ENCODE measurements at regions not wholly inside any gene's neighbourhood (a gene's known extent, or its start where the extent isn't known, plus 50 kb on each side); places are given as distances from the start of the nearest gene placed in this dataset.

DNA sequence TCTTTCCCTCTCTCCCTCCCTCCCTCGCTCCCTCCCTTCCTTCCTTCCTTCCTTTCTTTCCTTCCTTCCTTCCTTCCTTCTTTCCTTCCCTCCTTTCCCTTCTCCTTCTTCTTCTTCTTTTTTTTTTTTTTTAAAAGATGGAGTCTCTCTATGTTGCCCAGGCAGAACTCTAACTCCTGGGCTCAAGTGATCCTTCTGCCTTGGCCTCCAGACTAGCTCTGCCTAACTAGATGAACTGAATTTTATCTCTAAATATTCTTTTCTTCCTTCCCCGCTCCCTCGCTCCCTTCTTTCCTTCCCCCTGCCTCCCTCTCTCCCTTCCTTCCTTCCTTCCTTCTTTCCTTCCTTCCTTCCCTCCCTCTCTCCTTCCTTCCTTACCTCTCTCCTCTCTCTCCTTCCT lies 170.5 kb upstream of the LHX5 start:
- peaks cover 12% of the 10 kb centered on the region for H3K27me3 ChIP-seq (ENCODE audit: insufficient read depth, poor library complexity, severe bottlenecking)
- H3K4me3 ChIP-seq (replicated peaks; ENCODE audit: insufficient read depth, low read length): no peak overlapping the region
- DNase-seq (ENCODE audit: low read depth in 1 of 2, low spot score in 1 of 2): no peak
- TF ChIP-seq SPI1 (IDR thresholded peaks at IDR 0.05; ENCODE audit: borderline replicate concordance, low read depth) (no peak), POLR2AphosphoS5 (IDR thresholded peaks at IDR 0.05; ENCODE audit: low read depth) (no peak), GABPA (IDR thresholded peaks at IDR 0.05; ENCODE audit: low read depth) (no peak)
- TF ChIP-seq, protein P1, sequence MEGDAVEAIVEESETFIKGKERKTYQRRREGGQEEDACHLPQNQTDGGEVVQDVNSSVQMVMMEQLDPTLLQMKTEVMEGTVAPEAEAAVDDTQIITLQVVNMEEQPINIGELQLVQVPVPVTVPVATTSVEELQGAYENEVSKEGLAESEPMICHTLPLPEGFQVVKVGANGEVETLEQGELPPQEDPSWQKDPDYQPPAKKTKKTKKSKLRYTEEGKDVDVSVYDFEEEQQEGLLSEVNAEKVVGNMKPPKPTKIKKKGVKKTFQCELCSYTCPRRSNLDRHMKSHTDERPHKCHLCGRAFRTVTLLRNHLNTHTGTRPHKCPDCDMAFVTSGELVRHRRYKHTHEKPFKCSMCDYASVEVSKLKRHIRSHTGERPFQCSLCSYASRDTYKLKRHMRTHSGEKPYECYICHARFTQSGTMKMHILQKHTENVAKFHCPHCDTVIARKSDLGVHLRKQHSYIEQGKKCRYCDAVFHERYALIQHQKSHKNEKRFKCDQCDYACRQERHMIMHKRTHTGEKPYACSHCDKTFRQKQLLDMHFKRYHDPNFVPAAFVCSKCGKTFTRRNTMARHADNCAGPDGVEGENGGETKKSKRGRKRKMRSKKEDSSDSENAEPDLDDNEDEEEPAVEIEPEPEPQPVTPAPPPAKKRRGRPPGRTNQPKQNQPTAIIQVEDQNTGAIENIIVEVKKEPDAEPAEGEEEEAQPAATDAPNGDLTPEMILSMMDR (IDR thresholded peaks at IDR 0.05; ENCODE audit: insufficient read depth, low read length): no peak
- TF ChIP-seq, protein P2, sequence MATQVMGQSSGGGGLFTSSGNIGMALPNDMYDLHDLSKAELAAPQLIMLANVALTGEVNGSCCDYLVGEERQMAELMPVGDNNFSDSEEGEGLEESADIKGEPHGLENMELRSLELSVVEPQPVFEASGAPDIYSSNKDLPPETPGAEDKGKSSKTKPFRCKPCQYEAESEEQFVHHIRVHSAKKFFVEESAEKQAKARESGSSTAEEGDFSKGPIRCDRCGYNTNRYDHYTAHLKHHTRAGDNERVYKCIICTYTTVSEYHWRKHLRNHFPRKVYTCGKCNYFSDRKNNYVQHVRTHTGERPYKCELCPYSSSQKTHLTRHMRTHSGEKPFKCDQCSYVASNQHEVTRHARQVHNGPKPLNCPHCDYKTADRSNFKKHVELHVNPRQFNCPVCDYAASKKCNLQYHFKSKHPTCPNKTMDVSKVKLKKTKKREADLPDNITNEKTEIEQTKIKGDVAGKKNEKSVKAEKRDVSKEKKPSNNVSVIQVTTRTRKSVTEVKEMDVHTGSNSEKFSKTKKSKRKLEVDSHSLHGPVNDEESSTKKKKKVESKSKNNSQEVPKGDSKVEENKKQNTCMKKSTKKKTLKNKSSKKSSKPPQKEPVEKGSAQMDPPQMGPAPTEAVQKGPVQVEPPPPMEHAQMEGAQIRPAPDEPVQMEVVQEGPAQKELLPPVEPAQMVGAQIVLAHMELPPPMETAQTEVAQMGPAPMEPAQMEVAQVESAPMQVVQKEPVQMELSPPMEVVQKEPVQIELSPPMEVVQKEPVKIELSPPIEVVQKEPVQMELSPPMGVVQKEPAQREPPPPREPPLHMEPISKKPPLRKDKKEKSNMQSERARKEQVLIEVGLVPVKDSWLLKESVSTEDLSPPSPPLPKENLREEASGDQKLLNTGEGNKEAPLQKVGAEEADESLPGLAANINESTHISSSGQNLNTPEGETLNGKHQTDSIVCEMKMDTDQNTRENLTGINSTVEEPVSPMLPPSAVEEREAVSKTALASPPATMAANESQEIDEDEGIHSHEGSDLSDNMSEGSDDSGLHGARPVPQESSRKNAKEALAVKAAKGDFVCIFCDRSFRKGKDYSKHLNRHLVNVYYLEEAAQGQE (IDR thresholded peaks at IDR 0.05; ENCODE audit: insufficient replicate concordance, low read depth): no peak
- H3K27ac ChIP-seq (replicated peaks): no peak overlapping the region

DNA sequence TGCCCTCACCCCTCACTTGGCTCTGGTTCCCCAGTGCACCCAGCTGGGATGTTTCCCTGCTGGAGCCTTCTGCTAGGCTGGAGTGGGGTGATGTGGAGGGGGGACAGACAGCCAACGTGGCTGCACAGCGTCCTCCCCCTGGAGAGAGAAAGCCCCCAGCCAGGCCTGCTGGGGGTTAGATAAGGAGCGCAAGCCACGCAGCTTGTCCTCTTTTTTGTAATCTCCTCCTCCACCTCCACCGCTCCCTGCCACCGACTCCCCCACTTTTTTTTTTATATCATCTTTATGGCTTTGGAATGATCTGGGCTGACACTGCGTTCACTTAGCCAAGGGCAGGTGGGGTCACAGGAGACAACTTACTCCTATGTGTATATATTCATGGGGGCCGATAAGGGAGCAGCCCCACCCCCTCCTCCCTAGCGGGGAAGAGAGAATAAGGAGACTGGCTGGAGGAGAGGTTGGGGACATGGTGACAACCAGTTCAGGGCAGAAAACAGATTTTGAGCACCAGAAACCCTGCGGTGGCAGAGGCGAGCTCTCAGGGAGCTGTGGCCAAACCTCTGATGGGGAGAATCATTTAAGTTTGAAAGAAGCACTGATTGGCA lies 169.9 kb upstream of the LHX5 start:
- no peak for DNase-seq (ENCODE audit: low read depth in 1 of 2, low spot score in 1 of 2)
- no peak overlapping the region for H3K27ac ChIP-seq (replicated peaks)
- H3K4me3 ChIP-seq (replicated peaks; ENCODE audit: insufficient read depth, low read length): no peak overlapping the region
- TF ChIP-seq GABPA (IDR thresholded peaks at IDR 0.05; ENCODE audit: low read depth) (no peak), SPI1 (IDR thresholded peaks at IDR 0.05; ENCODE audit: borderline replicate concordance, low read depth) (no peak), POLR2AphosphoS5 (IDR thresholded peaks at IDR 0.05; ENCODE audit: low read depth) (no peak)
- TF ChIP-seq, protein P2 (IDR thresholded peaks at IDR 0.05; ENCODE audit: insufficient replicate concordance, low read depth): no peak
- TF ChIP-seq, protein P1 (IDR thresholded peaks at IDR 0.05; ENCODE audit: insufficient read depth, low read length): no peak
- H3K27me3 ChIP-seq (ENCODE audit: insufficient read depth, poor library complexity, severe bottlenecking): peaks cover 16% of the 10 kb centered on the region

DNA sequence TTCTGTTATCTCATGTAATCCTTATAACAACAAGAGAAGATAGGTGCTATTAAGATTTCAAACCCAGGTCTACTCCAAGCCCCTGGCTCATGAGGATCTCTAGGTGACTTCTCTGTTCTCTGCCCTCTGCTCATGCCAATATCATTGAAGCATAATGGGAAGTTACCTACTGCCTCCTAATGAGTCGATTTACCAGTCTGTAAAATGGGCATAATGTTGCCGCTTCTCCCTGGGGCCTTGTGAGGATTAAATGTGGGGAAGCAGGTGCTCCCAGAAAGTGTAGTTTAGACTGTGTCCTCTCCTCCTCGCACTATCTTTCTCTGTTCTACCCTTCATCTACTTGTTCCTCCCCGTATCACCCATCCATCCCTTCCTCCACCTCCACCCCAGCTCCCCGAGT lies 169.2 kb upstream of the LHX5 start:
- TF ChIP-seq, protein P2 (IDR thresholded peaks at IDR 0.05; ENCODE audit: insufficient replicate concordance, low read depth): no peak
- no peak for TF ChIP-seq GABPA (IDR thresholded peaks at IDR 0.05; ENCODE audit: low read depth)
- TF ChIP-seq, protein P1 (IDR thresholded peaks at IDR 0.05; ENCODE audit: insufficient read depth, low read length): no peak
- no peak for TF ChIP-seq SPI1 (IDR thresholded peaks at IDR 0.05; ENCODE audit: borderline replicate concordance, low read depth)
- TF ChIP-seq POLR2AphosphoS5 (IDR thresholded peaks at IDR 0.05; ENCODE audit: low read depth): no peak
- Histone ChIP-seq H3K27me3 (ENCODE audit: insufficient read depth, poor library complexity, severe bottlenecking) (peaks cover 20% of the 10 kb centered on the region), H3K27ac (replicated peaks) (no peak overlapping the region), H3K4me3 (replicated peaks; ENCODE audit: insufficient read depth, low read length) (no peak overlapping the region)
- DNase-seq (ENCODE audit: low read depth in 1 of 2, low spot score in 1 of 2): no peak

Data from HL-60 (cell line).